K562 (cell line): ENCODE measurements at regions not wholly inside any gene's neighbourhood (a gene's known extent, or its start where the extent isn't known, plus 50 kb on each side); places are given as distances from the start of the nearest gene placed in this dataset.

Experiments used
- ATAC-seq: fragments of 200-7000 bp; cut with Tn5 transposase; 3 replicates; pipeline ENCODE4 v1.9.1; 2020; ENCODE audit warnings: moderate library complexity
- BruUV-seq: library from RNA; stranded (reverse); fragments of 400-500 nt; replicated peaks from 2 replicates; lab custom pipeline; 2021; lab: Mats Ljungman, UMichigan
- CTCF ChIA-PET: fragments of 300-600 bp; formaldehyde crosslinking; extraction: SDS; loops from one replicate; lab custom pipeline; 2021; ENCODE audit warnings: low intra/inter-chr PET ratio; lab: Yijun Ruan, JAX
- POLR2A ChIA-PET: fragments of 300-600, 350-650 bp; sonication (Branson Sonifier 250); formaldehyde crosslinking; extraction: SDS; loops from one replicate; lab custom pipeline; 2021; ENCODE audit warnings: antibody characterized with exemption, inconsistent platforms; lab: Yijun Ruan, JAX
- DNase-seq, 4 experiments: peaks; one replicate each; pipeline versions ENCODE4 v3.0.0 to v3.0.0-alpha.2; 2011 to 2018; ENCODE audit warnings: low spot score in 3 of 4, mixed read lengths in 3 of 4; ENCODE audit errors: extremely low read depth in 1 of 4
- FAIRE-seq: peaks from 2 replicates; lab custom pipeline; 2011; peaks lifted over from hg19 to GRCh38; lab: Jason Lieb, UNC
- H2AFZ ChIP-seq: 2 replicates; pipeline ENCODE4 v1.6.0; 2011; ENCODE audit warnings: low read depth, low read length, control low read depth, inconsistent platforms
- H3K27ac ChIP-seq: fragments of 200-600 bp; 3 replicates; pipeline ENCODE4 v1.8.0; 2011; ENCODE audit warnings: low read depth, mild to moderate bottlenecking, control low read depth, inconsistent platforms, low read length, moderate library complexity, mixed read lengths; ENCODE audit errors: extremely low read depth
- H3K27me3 ChIP-seq, 2 experiments: fragments of 300-600 bp in 1 of 2; 2 replicates in 1 of 2; 3 replicates in 1 of 2; pipeline versions ENCODE4 v1.6.0 to v1.8.0; 2011; ENCODE audit warnings: inconsistent platforms in 2 of 2, low read length in 2 of 2, mild to moderate bottlenecking in 1 of 2, mixed read lengths in 1 of 2, moderate library complexity in 1 of 2; ENCODE audit not compliant: control insufficient read depth in 2 of 2, insufficient read depth in 2 of 2
- H3K36me3 ChIP-seq: fragments of 300-600 bp; 3 replicates; pipeline ENCODE4 v1.8.0; 2011; ENCODE audit warnings: mild to moderate bottlenecking, low read length, inconsistent platforms; ENCODE audit not compliant: control insufficient read depth, insufficient read depth
- H3K4me1 ChIP-seq, 2 experiments: fragments of 200-600 bp in 1 of 2; replicated peaks in 1 of 2; 2 replicates in 1 of 2; 3 replicates in 1 of 2; pipeline versions ENCODE4 v1.5.1 to v1.8.0; 2011; ENCODE audit warnings: inconsistent platforms in 2 of 2, low read length in 2 of 2, mild to moderate bottlenecking in 1 of 2, mixed read lengths in 1 of 2, moderate library complexity in 1 of 2; ENCODE audit not compliant: control insufficient read depth in 2 of 2, insufficient read depth in 2 of 2
- H3K4me2 ChIP-seq: 2 replicates; pipeline ENCODE4 v1.6.1; 2011; ENCODE audit warnings: low read length, control low read depth, inconsistent platforms, mixed read lengths; ENCODE audit not compliant: insufficient read depth
- H3K4me3 ChIP-seq: fragments of 200-600 bp; sonication (generic), shearing (Covaris generic); 2 replicates; pipeline ENCODE4 v1.5.1; 2016; ENCODE audit warnings: control low read depth, inconsistent platforms
- H3K79me2 ChIP-seq: fragments of 200-600 bp; 3 replicates; pipeline ENCODE4 v1.8.0; 2011; ENCODE audit warnings: low read length, inconsistent platforms; ENCODE audit not compliant: control insufficient read depth, insufficient read depth
- H3K9ac ChIP-seq, 2 experiments: 2 replicates each; pipeline versions ENCODE4 v1.6.0 to v1.6.1; 2011; ENCODE audit warnings: low read depth in 2 of 2, low read length in 2 of 2, control low read depth in 1 of 2, inconsistent platforms in 1 of 2, mild to moderate bottlenecking in 1 of 2, mixed read lengths in 1 of 2; ENCODE audit not compliant: insufficient read depth in 1 of 2
- H3K9me1 ChIP-seq: one replicate; pipeline ENCODE4 v1.6.0; 2011; ENCODE audit warnings: inconsistent platforms, mild to moderate bottlenecking, low read length, moderate library complexity; ENCODE audit not compliant: control insufficient read depth, insufficient read depth
- H3K9me3 ChIP-seq: replicated peaks from 2 replicates; pipeline ENCODE4 v1.5.1; 2011; ENCODE audit warnings: low read depth, low read length, inconsistent platforms; ENCODE audit not compliant: control insufficient read depth, insufficient read depth
- H4K20me1 ChIP-seq: replicated peaks from 2 replicates; pipeline ENCODE4 v1.6.1; 2011; ENCODE audit warnings: low read length, inconsistent platforms, mixed read lengths; ENCODE audit not compliant: control insufficient read depth, insufficient read depth
- CEBPB ChIP-seq: fragments of 450-650 bp; IDR thresholded peaks from 2 replicates; pipeline ENCODE4 v1.6.1; 2016; ENCODE audit warnings: missing genetic modification characterization, missing compliant biosample characterization
- DNMT1 ChIP-seq: fragments of 450-650 bp; IDR thresholded peaks from 2 replicates; pipeline ENCODE4 v1.6.1; 2016; ENCODE audit warnings: antibody characterized with exemption, mild to moderate bottlenecking
- GABPA ChIP-seq: fragments of 200-800 bp; sonication (Bioruptor generic); conservative IDR thresholded peaks from 2 replicates; pipeline ENCODE4 v1.6.1; 2016; ENCODE audit warnings: low read depth, missing genetic modification characterization, missing compliant biosample characterization
- GABPB1 ChIP-seq: sonication (generic); formaldehyde crosslinking; IDR thresholded peaks from 2 replicates; pipeline ENCODE4 v1.8.0; 2022; ENCODE audit warnings: mild to moderate bottlenecking, missing genetic modification reagents
- ILK ChIP-seq: fragments of 450-650 bp; IDR thresholded peaks from 2 replicates; pipeline ENCODE4 v1.6.1; 2016; ENCODE audit warnings: missing genetic modification characterization, low read depth, mild to moderate bottlenecking, missing compliant biosample characterization, moderate library complexity, borderline replicate concordance
- KLF6 ChIP-seq: fragments of 250-450 bp; sonication (Bioruptor Pico); IDR thresholded peaks from 2 replicates; pipeline ENCODE4 v1.4.0; 2020; ENCODE audit warnings: mild to moderate bottlenecking, moderate library complexity, borderline replicate concordance
- LCOR ChIP-seq: sonication (generic); formaldehyde crosslinking; IDR thresholded peaks from 2 replicates; pipeline ENCODE4 v1.8.0; 2022; ENCODE audit warnings: mild to moderate bottlenecking, missing genetic modification reagents
- MBD1 ChIP-seq: fragments of 250-450 bp; sonication (Bioruptor Pico); IDR thresholded peaks from 2 replicates; pipeline ENCODE4 v1.8.0; 2022; ENCODE audit warnings: inconsistent platforms
- MTF1 ChIP-seq: fragments of 250-450 bp; sonication (Bioruptor Pico); IDR thresholded peaks from 2 replicates; pipeline ENCODE4 v1.9.0; 2021; ENCODE audit warnings: moderate library complexity, mild to moderate bottlenecking, inconsistent platforms, borderline replicate concordance
- MYNN ChIP-seq, 2 experiments: sonication (generic); formaldehyde crosslinking in 1 of 2; IDR thresholded peaks; 2 replicates each; pipeline versions ENCODE4 v1.5.0 to v1.6.1; 2016 to 2020; ENCODE audit warnings: antibody characterized with exemption in 1 of 2, missing genetic modification reagents in 1 of 2
- NR4A1 ChIP-seq, 2 experiments: fragments of 250-450 bp in 1 of 2; fragments of 450-650 bp in 1 of 2; sonication (Bioruptor Pico) in 1 of 2; IDR thresholded peaks; 2 replicates each; pipeline versions ENCODE4 v1.4.0 to v1.6.1; 2016 to 2020; ENCODE audit warnings: mild to moderate bottlenecking in 2 of 2, missing compliant biosample characterization in 1 of 2, missing genetic modification characterization in 1 of 2, moderate library complexity in 1 of 2
- RBM25 ChIP-seq: fragments of 200-400 bp; formaldehyde crosslinking; IDR thresholded peaks from 2 replicates; pipeline ENCODE4 v1.6.1; 2018; ENCODE audit warnings: low read length, low read depth, moderate library complexity; ENCODE audit not compliant: severe bottlenecking
- RFX7 ChIP-seq: fragments of 250-450 bp; sonication (Bioruptor Pico); IDR thresholded peaks from 2 replicates; pipeline ENCODE4 v1.5.1; 2021; ENCODE audit warnings: mild to moderate bottlenecking
- SREBF1 ChIP-seq: fragments of 150-350 bp; IDR thresholded peaks from 2 replicates; pipeline ENCODE4 v1.6.1; 2014; ENCODE audit warnings: antibody characterized with exemption, low read depth, low read length, borderline replicate concordance
- STAT5B ChIP-seq: fragments of 250-450 bp; sonication (Bioruptor Pico); IDR thresholded peaks from 2 replicates; pipeline ENCODE4 v1.8.0; 2021; ENCODE audit warnings: mild to moderate bottlenecking, inconsistent platforms
- TAF15 ChIP-seq: fragments of 200-400 bp; formaldehyde crosslinking; IDR thresholded peaks from 2 replicates; pipeline ENCODE4 v1.6.1; 2017; ENCODE audit warnings: mild to moderate bottlenecking, low read depth, low read length, moderate library complexity
- ZKSCAN8 ChIP-seq: fragments of 200-800 bp; sonication (Bioruptor generic); IDR thresholded peaks from 2 replicates; pipeline ENCODE4 v1.6.1; 2016; ENCODE audit warnings: missing genetic modification characterization, missing compliant biosample characterization
- ZNF277 ChIP-seq: fragments of 250-450 bp; sonication (Bioruptor Pico); IDR thresholded peaks from 2 replicates; pipeline ENCODE4 v1.8.0; 2022; ENCODE audit warnings: inconsistent platforms, mild to moderate bottlenecking, moderate library complexity, borderline replicate concordance
- WGBS: fragments of 100-300 bp; shearing (Covaris generic); methylation state at CpG from one replicate; pipeline ENCODE4 v1.1.6; 2016; ENCODE audit warnings: low coverage, mixed read lengths; ENCODE audit not compliant: insufficient coverage; ENCODE audit errors: missing lambda C conversion rate; 5-methylcytosine and 5-hydroxymethylcytosine counted together
- in situ Hi-C: fragments of 300-500 bp; cut with MboI; formaldehyde crosslinking; loops from 4 replicates; pipeline ENCODE4 v1.15.0; 2018; ENCODE audit warnings: inconsistent platforms, mixed read lengths
- intact Hi-C: fragments of 100-400 bp; cut with micrococcal nuclease; formaldehyde crosslinking; loops from 2 replicates; pipeline ENCODE4 v1.14.2; 2022

DNA sequence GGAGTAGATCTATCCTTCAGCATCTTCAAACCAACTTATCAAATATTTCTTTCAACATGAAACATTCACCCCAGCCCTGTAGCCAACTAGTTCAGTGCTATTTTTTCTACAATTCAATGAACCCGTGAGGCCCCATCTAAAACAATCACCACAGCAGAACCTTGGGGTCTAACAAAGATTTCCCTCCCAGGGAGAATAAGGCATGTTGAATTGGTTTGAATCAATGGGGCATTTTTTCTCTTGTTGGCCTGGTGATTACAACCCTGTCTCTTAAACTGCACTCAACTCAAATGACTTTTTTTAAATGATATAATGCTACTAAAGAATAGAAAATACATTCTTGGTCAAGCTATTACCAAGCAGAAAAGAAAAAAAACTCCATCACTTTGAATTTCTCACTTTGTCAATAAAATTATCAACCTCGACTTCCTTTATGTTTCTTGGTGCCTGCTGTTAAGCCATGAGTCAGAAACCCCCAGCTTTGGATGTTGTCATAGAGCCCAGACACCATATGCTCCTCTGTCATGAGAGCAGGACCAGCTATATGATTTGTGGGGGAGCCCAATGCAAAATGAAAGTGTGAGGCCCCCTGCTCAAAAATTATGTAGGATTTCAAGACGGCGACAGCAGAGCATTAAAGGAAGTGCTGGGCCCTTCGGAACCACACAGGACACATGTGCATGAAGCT lies 282.4 kb downstream of the MEIS1 start (continued):
- TF ChIP-seq SREBF1, result no peak

GRCh38 chr2:66717973-66718372 lies 283.0 kb downstream of the MEIS1 start:
- no peak overlapping the region for H3K4me2 ChIP-seq
- no peak overlapping the region for H2AFZ ChIP-seq
- no peak overlapping the region for H3K9ac ChIP-seq
- WGBS, result 0% methylated on average over 4 of the region's 4 CpGs
- ChIA-PET CTCF (no interaction called here), POLR2A (no interaction called here)
- FAIRE-seq (no peak), DNase-seq (no peak), ATAC-seq (no peak)
- in situ Hi-C loops, result no loop called here
- no TSS peak for BruUV-seq
- H3K4me1 ChIP-seq, result no peaks in the 10 kb centered on the region
- H3K9me3 ChIP-seq, result no peaks in the 10 kb centered on the region
- H3K36me3 ChIP-seq, result no peaks in the 10 kb centered on the region
- intact Hi-C loops, result no loop called here
- H3K4me3 ChIP-seq, result no peak overlapping the region
- no peaks in the 10 kb centered on the region for H3K79me2 ChIP-seq
- H3K27me3 ChIP-seq, result no peaks in the 10 kb centered on the region
- H3K27ac ChIP-seq, result no peak overlapping the region
- H3K9me1 ChIP-seq, result no peaks in the 10 kb centered on the region
- no peaks in the 10 kb centered on the region for H4K20me1 ChIP-seq
- TF ChIP-seq MTF1 (CRISPR knock-in tag), result no peak
- TF ChIP-seq GABPA (tag), result no peak
- TF ChIP-seq CEBPB, result no peak
- TF ChIP-seq ZNF277 (CRISPR knock-in tag), result no peak
- no peak for TF ChIP-seq GABPB1
- no peak for TF ChIP-seq ZKSCAN8
- TF ChIP-seq STAT5B (CRISPR knock-in tag), result no peak
- TF ChIP-seq MYNN (IDR thresholded peaks at IDR 0.05), result no peak
- TF ChIP-seq MYNN (CRISPR knock-in tag; IDR thresholded peaks at IDR 0.05), result no peak
- no peak for TF ChIP-seq RFX7
- no peak for TF ChIP-seq DNMT1
- no peak for TF ChIP-seq NR4A1 (CRISPR knock-in tag; IDR thresholded peaks at IDR 0.05)
- TF ChIP-seq NR4A1 (tag; IDR thresholded peaks at IDR 0.05), result no peak
- TF ChIP-seq MBD1 (CRISPR knock-in tag), result no peak
- no peak for TF ChIP-seq ILK (tag)
- TF ChIP-seq RBM25, result no peak
- no peak for TF ChIP-seq TAF15
- no peak for TF ChIP-seq LCOR (CRISPR knock-in tag)
- no peak for TF ChIP-seq KLF6 (CRISPR knock-in tag)
